WERI-Rb-1 (cell line): ENCODE measurements at regions not wholly inside any gene's neighbourhood (a gene's known extent, or its start where the extent isn't known, plus 50 kb on each side); places are given as distances from the start of the nearest gene placed in this dataset.

Experiments
- DNase-seq: peaks from one replicate; pipeline ENCODE4 v3.0.0-alpha.2; 2020
- H3K27ac ChIP-seq: fragments of 250-450 bp; sonication (Bioruptor Pico); 2 replicates; pipeline ENCODE4 v1.5.1; 2020; ENCODE audit warnings: mild to moderate bottlenecking, moderate library complexity
- H3K27me3 ChIP-seq: fragments of 250-450 bp; sonication (Bioruptor Pico); 2 replicates; pipeline ENCODE4 v1.5.1; 2021; ENCODE audit warnings: mild to moderate bottlenecking, low read depth, moderate library complexity; ENCODE audit not compliant: insufficient read depth, severe bottlenecking
- H3K36me3 ChIP-seq: fragments of 250-450 bp; sonication (Bioruptor Pico); 2 replicates; pipeline ENCODE4 v1.5.1; 2020; ENCODE audit warnings: mild to moderate bottlenecking, moderate library complexity
- H3K4me3 ChIP-seq: 2 replicates; pipeline ENCODE4 v1.5.1; 2011; ENCODE audit warnings: low read depth, mild to moderate bottlenecking, control low read depth, low read length
- H3K9me3 ChIP-seq: fragments of 250-450 bp; sonication (Bioruptor Pico); 2 replicates; pipeline ENCODE4 v1.5.1; 2021; ENCODE audit warnings: mild to moderate bottlenecking, moderate library complexity; ENCODE audit not compliant: severe bottlenecking
- CTCF ChIP-seq: IDR thresholded peaks from 2 replicates; pipeline ENCODE4 v1.5.1; 2011; ENCODE audit warnings: low read depth, mild to moderate bottlenecking, control low read depth, inconsistent platforms, low read length

- Histone ChIP-seq H3K27me3 (no peaks in the 10 kb centered on the region), H3K4me3 (no peak overlapping the region), H3K27ac (no peak overlapping the region), H3K9me3 (no peaks in the 10 kb centered on the region), H3K36me3 (no peaks in the 10 kb centered on the region)
- DNase-seq, result no peak
- no peak for TF ChIP-seq CTCF
These were observed 127.6 kb upstream of the TNRC6C start for GRCh38 chr17:77830816-77831473.

GRCh38 chr17:77831474-77832179 lies 126.9 kb upstream of the TNRC6C start:
- no peaks in the 10 kb centered on the region for H3K36me3 ChIP-seq
- H3K27ac ChIP-seq, result no peak overlapping the region
- no peaks in the 10 kb centered on the region for H3K9me3 ChIP-seq
- no peak overlapping the region for H3K4me3 ChIP-seq
- no peaks in the 10 kb centered on the region for H3K27me3 ChIP-seq
- no peak for TF ChIP-seq CTCF
- no peak for DNase-seq

- no peaks in the 10 kb centered on the region for H3K27me3 ChIP-seq
- DNase-seq, result no peak
- no peaks in the 10 kb centered on the region for H3K9me3 ChIP-seq
- H3K4me3 ChIP-seq, result no peak overlapping the region
- no peaks in the 10 kb centered on the region for H3K36me3 ChIP-seq
- H3K27ac ChIP-seq, result no peak overlapping the region
- TF ChIP-seq CTCF, result no peak
These were observed 126.3 kb upstream of the TNRC6C start for GRCh38 chr17:77832180-77832560.

- no peaks in the 10 kb centered on the region for H3K9me3 ChIP-seq
- H3K27me3 ChIP-seq, result no peaks in the 10 kb centered on the region
- no peak for DNase-seq
- H3K4me3 ChIP-seq, result no peak overlapping the region
- no peak overlapping the region for H3K27ac ChIP-seq
- TF ChIP-seq CTCF, result no peak
- no peaks in the 10 kb centered on the region for H3K36me3 ChIP-seq
These were observed 124.7 kb upstream of the TNRC6C start for GRCh38 chr17:77833769-77834168.

- H3K36me3 ChIP-seq, result no peaks in the 10 kb centered on the region
- no peak overlapping the region for H3K4me3 ChIP-seq
- no peak for TF ChIP-seq CTCF
- no peak overlapping the region for H3K27ac ChIP-seq
- DNase-seq, result peak; percentile 81
- no peaks in the 10 kb centered on the region for H3K9me3 ChIP-seq
- H3K27me3 ChIP-seq, result no peaks in the 10 kb centered on the region
These were observed 124.1 kb upstream of the TNRC6C start for GRCh38 chr17:77834170-77835115.
